Small intestine (tissue), 7 donors: ENCODE measurements at regions not wholly inside any gene's neighbourhood (a gene's known extent, or its start where the extent isn't known, plus 50 kb on each side); places are given as distances from the start of the nearest gene placed in this dataset.

Experiments
- DNase-seq, 2 donors: peaks; one replicate each; pipeline versions ENCODE4 v3.0.0 to v3.0.0-alpha.2; 2013
- FAIRE-seq: peaks from 2 replicates; lab custom pipeline; 2012; peaks lifted over from hg19 to GRCh38; lab: Jason Lieb, UNC
- H3K27ac ChIP-seq, 3 donors: one replicate each; pipeline ENCODE4 v1.5.1; 2013; ENCODE audit warnings: low read length in 2 of 3, mild to moderate bottlenecking in 2 of 3, control low read depth in 1 of 3, inconsistent platforms in 1 of 3, low read depth in 1 of 3, moderate library complexity in 1 of 3
- H3K27me3 ChIP-seq, 3 donors: one replicate each; pipeline ENCODE4 v1.6.1; 2013; ENCODE audit warnings: low read length in 3 of 3, inconsistent platforms in 1 of 3; ENCODE audit not compliant: control insufficient read depth in 3 of 3, insufficient read depth in 3 of 3
- H3K36me3 ChIP-seq, 3 donors: one replicate each; pipeline ENCODE4 v1.6.1; 2013; ENCODE audit warnings: low read length in 3 of 3, inconsistent platforms in 1 of 3, low read depth in 1 of 3, mild to moderate bottlenecking in 1 of 3, moderate library complexity in 1 of 3; ENCODE audit not compliant: control insufficient read depth in 3 of 3, insufficient read depth in 2 of 3
- H3K4me1 ChIP-seq, 3 donors: one replicate each; pipeline ENCODE4 v1.6.1; 2013; ENCODE audit warnings: low read length in 2 of 3, inconsistent platforms in 1 of 3, low read depth in 1 of 3, mild to moderate bottlenecking in 1 of 3, moderate library complexity in 1 of 3; ENCODE audit not compliant: control insufficient read depth in 3 of 3, insufficient read depth in 2 of 3
- H3K4me3 ChIP-seq, 3 donors: one replicate each; pipeline ENCODE4 v1.5.1; 2013; ENCODE audit warnings: low read length in 3 of 3, control low read depth in 1 of 3, inconsistent platforms in 1 of 3, low read depth in 1 of 3, mild to moderate bottlenecking in 1 of 3, moderate library complexity in 1 of 3
- H3K9me3 ChIP-seq, 2 donors: one replicate each; pipeline ENCODE4 v1.6.1; 2013; ENCODE audit warnings: low read depth in 1 of 2, low read length in 1 of 2; ENCODE audit not compliant: control insufficient read depth in 2 of 2, insufficient read depth in 1 of 2
- WGBS, 3 donors: extraction: QIAGEN DNeasy Blood & Tissue Kit; methylation state at CpG; one replicate each; pipeline ENCODE4 v1.1.7; 2013; 5-methylcytosine and 5-hydroxymethylcytosine counted together
- donor health status: healthy with polysubstance abuse.
- donor health status: control.
- donor health status: control.
- donor health status: Bipolar disorder and iron deficiency.
- donor health status: healthy.

DNA sequence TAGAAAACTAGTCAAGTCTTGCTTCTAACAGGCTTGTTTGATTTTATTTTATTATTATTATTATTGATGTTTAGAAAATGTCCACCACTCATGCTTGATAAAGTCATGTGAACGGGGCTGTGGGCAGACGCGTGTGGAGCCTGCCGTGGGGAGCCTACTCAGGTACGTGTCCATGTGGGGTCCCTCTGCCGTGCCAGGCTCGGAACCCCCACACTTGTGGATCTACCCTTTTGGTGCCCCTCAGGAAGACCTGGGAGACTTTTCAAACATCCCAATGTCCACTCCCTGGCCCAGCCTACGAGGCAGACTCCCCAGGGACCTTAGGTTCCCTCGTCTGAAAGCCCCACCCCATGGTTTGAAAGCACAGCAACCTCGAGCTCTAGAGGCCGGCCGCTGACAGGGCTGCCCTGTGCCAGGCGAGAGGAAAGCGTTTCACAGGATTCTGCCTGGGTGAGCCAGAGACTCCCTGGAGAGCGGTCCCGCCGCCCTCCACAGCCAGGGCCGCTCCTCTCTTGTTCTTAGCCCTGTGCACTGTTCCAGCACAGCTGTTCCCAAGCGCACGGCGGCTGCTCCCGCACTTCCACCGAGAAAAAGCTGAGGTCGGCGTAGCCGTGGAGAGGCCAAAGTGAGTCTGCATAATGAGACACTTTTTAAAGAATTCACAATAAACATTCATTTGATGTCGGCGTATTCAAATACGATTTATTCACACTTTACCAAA, 249.7 kb downstream of the TTLL2 start:
- no peaks in the 10 kb centered on the region for H3K36me3 ChIP-seq
- no peaks in the 10 kb centered on the region for H3K9me3 ChIP-seq
- no peak overlapping the region for H3K4me3 ChIP-seq
- no peak for FAIRE-seq
- no peak for DNase-seq
- no peaks in the 10 kb centered on the region for H3K4me1 ChIP-seq
- H3K27ac ChIP-seq, result no peak overlapping the region
- H3K27me3 ChIP-seq, result no peaks in the 10 kb centered on the region
- WGBS, 3 donors, result 75 to 92% (median 90%) methylated on average over 29 of the region's 29 CpGs

DNA sequence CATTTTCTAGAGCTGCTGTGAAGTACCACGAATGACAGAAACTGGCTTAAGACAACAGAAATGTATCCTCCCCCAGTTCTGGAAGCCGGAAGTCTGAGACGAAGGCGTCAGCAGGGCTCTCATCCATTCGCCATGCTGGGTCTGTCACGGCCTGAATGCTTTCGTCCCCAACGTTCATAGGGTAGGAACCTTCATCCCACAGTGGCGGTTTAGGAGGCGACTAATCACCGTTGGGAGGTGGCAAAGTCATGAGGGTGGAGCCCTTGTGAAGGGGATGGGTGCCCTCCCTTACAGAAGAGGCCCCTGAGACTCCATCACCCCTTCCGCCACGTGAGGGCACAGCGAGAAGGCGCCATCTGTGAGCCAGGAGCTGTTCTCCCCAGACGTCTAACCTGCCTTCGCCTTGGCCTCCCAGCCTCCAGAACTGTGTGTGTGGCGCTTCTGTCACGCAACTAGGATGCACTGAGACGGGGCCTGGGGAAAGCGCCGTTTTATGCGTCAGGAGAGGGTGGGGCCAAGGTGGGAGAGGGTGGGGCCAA, 250.3 kb downstream of the TTLL2 start:
- FAIRE-seq (no peak), DNase-seq (no peak)
- Histone ChIP-seq H3K27ac (no peak overlapping the region), H3K9me3 (no peaks in the 10 kb centered on the region), H3K27me3 (no peaks in the 10 kb centered on the region), H3K4me3 (no peak overlapping the region), H3K36me3 (no peaks in the 10 kb centered on the region), H3K4me1 (no peaks in the 10 kb centered on the region)
- 92 to 94% (median 92%) methylated on average over 21 to 23 of the region's 23 CpGs for WGBS, 3 donors

DNA sequence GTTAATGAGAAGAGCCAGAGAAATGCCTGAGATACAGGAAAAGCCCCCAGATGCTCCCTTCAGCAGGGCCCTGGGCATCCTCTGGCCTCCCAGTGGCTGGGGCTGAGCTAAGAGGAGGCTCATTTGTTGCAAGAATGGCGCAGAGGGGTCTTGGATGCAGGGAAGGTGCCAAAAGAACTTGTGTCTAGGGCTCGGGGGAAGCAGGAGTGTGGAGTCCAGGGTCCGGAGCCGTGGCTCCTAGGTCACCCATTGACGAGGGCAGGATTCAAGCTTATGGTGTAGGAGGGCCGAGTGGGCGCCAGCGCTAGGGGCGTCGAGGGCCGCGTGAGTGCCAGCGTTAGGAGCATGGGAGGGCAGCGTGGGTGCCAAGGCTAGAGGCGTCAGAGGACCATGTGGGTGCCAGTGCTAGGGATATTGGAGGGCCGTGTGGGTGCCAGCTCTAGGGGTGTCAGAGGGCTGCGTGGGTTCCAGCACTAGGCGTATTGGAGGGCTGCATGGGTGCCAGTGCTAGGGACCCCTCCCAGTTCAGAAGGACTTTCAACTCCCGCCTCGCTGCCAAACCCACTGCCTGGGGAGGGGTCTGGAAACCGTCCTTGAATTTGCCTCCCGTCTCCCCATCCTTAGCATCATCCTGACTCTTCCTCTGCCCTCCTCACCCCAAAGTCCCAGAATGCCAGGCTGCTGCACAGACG, 250.5 kb upstream of the AFDN start:
- DNase-seq, result no peak
- no peaks in the 10 kb centered on the region for H3K27me3 ChIP-seq
- H3K4me3 ChIP-seq, result no peak overlapping the region
- H3K4me1 ChIP-seq, result peaks cover 0 to 6% (median 0%) of the 10 kb centered on the region in 3 donors
- WGBS, 3 donors, result 88 to 93% (median 90%) methylated on average over 23 of the region's 23 CpGs
- H3K36me3 ChIP-seq, result no peaks in the 10 kb centered on the region
- no peaks in the 10 kb centered on the region for H3K9me3 ChIP-seq
- no peak for FAIRE-seq
- H3K27ac ChIP-seq, result no peak overlapping the region

DNA sequence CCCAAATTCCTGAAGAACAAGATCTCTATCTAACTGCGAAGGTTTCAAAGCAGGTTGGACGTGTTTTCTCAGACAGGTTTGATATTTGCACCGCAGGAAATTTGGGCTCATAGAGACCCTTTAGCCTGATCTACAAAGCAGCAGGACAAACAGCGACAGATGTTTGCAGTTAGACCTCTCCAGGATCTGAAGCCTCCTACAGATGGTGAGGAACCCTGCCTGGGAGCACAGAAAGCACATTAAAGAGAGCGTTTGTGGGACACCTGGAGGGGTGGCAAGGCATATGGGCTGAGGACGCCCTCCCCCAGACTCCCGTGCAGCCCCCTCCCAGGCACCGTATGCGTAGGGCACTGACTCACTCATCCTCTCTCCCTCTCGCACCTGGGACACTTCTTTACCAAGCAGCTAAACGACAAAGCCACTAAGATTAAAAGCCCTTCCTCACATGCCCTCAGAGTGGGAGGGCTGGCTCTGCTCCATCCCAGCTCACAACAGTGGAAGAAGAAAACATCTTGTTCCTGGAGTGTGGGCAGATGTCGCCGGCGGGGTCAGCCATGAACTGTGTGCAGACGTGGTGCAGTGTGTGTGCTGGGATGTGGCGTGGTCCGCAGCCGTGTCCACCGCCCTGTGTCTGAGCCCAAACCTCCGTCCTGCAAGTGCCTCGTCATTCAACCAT, 249.7 kb upstream of the AFDN start:
- Histone ChIP-seq H3K9me3 (peaks cover 0 to 3% of the 10 kb centered on the region in 2 donors), H3K4me1 (peaks cover 0 to 6% (median 0%) of the 10 kb centered on the region in 3 donors), H3K4me3 (no peak overlapping the region), H3K27me3 (no peaks in the 10 kb centered on the region), H3K36me3 (no peaks in the 10 kb centered on the region), H3K27ac (no peak overlapping the region)
- FAIRE-seq (no peak), DNase-seq (no peak)
- WGBS, 3 donors, result 84 to 92% (median 91%) methylated on average over 21 of the region's 21 CpGs

DNA sequence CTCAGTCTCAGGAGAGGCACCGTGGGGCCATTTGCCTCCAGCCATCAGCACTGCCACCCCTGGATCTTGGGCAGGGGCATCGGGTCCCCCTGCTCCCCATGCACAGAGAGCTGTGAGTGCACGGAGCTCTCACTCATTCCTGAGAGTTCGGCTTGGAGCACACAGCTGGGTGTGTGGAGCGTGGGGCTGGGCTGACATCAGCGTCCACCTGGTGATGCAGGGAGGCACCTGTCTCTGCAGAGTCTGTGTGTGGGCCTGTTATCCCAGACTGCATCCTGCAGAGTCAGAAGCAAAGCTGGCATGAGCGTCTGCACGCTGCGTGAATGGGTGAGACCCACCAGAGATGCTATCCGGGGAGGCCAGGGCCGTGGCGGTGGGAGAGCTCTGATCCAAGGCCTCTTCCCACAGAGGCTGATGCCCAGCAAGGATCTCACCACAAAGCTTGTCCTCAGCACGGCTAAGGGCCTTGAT, 248.8 kb upstream of the AFDN start:
- no peak overlapping the region for H3K27ac ChIP-seq
- no peaks in the 10 kb centered on the region for H3K36me3 ChIP-seq
- DNase-seq, result no peak
- H3K27me3 ChIP-seq, result no peaks in the 10 kb centered on the region
- H3K4me1 ChIP-seq, result peaks cover 0 to 6% (median 0%) of the 10 kb centered on the region in 3 donors
- no peak for FAIRE-seq
- H3K9me3 ChIP-seq, result peaks cover 0 to 7% of the 10 kb centered on the region in 2 donors
- WGBS, 3 donors, result 70 to 83% (median 78%) methylated on average over 13 of the region's 13 CpGs
- H3K4me3 ChIP-seq, result no peak overlapping the region

DNA sequence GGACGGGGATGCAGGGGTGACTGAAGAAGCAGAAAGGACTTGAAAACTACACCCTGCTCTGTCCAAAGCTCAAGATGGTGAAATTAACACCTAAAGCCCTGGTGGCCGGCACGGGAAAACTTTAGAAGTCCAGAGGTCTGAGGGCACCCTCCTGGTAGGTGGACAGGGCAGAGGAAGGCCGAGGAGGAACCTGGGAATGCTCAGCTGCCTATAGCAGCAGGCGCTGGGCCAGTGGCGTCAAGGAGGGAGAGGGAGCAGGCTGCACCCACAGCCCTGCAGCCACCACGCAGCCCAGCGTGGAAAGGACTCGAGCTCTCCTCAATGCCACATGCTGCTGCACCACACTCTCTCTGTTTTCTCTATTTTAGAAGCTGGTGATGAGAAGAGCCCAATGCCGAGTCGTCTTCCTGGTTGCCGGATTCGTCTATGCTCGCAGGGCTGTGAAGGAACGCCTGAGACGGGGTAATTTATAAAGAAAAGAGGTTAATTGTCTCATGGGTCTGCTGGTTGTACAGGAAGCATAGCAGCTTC, 248.3 kb upstream of the AFDN start:
- DNase-seq (no peak), FAIRE-seq (no peak)
- H3K27ac ChIP-seq, result no peak overlapping the region
- H3K4me3 ChIP-seq, result no peak overlapping the region
- peaks cover 0 to 6% (median 0%) of the 10 kb centered on the region in 3 donors for H3K4me1 ChIP-seq
- WGBS, 3 donors, result 89 to 93% (median 92%) methylated on average over 16 of the region's 16 CpGs
- H3K27me3 ChIP-seq, result no peaks in the 10 kb centered on the region
- H3K9me3 ChIP-seq, result peaks cover 0 to 7% of the 10 kb centered on the region in 2 donors
- no peaks in the 10 kb centered on the region for H3K36me3 ChIP-seq

DNA sequence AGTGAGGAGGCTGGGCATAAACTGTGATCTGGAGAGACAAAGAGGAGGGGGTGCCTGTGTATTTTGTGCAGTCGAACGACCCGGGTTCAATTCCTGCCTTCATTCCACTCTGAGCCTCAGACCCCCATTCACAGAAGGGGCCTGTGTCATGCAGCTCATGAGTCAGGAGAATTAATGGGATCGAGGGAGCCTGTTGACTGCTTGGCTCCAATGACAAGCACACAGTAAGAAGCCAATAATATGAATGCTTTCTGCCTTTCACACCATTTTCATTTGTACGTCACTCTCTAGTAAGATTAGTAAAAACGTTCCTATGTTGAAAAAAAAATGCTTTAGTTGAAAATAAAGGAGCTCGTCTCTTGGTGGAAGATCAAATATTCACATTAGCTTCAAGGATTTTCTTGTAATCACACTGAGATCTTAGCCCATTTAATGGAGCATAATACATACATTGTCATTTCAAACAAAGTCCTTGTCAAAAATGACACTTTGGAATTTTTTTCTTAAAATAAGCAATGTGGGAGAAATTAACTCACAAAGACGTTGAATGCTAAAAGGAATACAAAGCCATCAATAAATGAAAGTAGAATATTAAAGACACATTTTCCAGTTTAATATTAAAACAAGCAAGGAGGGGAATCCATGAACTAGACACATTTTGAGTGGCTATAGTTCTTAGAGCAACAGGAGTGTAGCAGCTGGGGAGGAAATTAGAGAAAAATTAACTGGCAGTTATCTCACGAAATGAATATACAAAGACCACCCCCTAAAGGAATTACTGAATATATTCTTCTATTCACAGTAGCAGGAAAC, 246.7 kb upstream of the AFDN start:
- no peak for FAIRE-seq
- Histone ChIP-seq H3K27me3 (no peaks in the 10 kb centered on the region), H3K36me3 (no peaks in the 10 kb centered on the region), H3K4me3 (no peak overlapping the region), H3K4me1 (peaks cover 0 to 6% (median 0%) of the 10 kb centered on the region in 3 donors), H3K27ac (no peak overlapping the region), H3K9me3 (peaks cover 0 to 7% of the 10 kb centered on the region in 2 donors)
- WGBS, 3 donors, result 71 to 74% (median 73%) methylated on average over 9 of the region's 9 CpGs
- no peak for DNase-seq
